Fibroblast of skin of left quadriceps (primary cell): ENCODE measurements at regions not wholly inside any gene's neighbourhood (a gene's known extent, or its start where the extent isn't known, plus 50 kb on each side); places are given as distances from the start of the nearest gene placed in this dataset.

ENCODE experiments used
- DNase-seq, 2 experiments: peaks; one replicate each; pipeline ENCODE4 v3.0.0-alpha.2; 2013; ENCODE audit warnings: low read depth in 2 of 2

- no peak for DNase-seq
Measured at GRCh38 chr11:120032766-120033390, 105.0 kb downstream of the TRIM29 start.

GRCh38 chr11:120031612-120032600 is 106.0 kb downstream of the TRIM29 start:
- no peak for DNase-seq

GRCh38 chr11:120031156-120031555 is 106.8 kb downstream of the TRIM29 start:
- DNase-seq: no peak

GRCh38 chr11:120030411-120030810 is 107.5 kb downstream of the TRIM29 start:
- no peak for DNase-seq

- no peak for DNase-seq
Measured at GRCh38 chr11:120029321-120029720, 108.6 kb downstream of the TRIM29 start.

- DNase-seq: no peak
Measured at GRCh38 chr11:120028897-120029258, 109.0 kb downstream of the TRIM29 start.

- DNase-seq: no peak
Measured at GRCh38 chr11:120028181-120028896, 109.6 kb downstream of the TRIM29 start.

GRCh38 chr11:120027546-120028180 is 110.2 kb downstream of the TRIM29 start:
- no peak for DNase-seq

GRCh38 chr11:120025606-120026335 is 112.1 kb downstream of the TRIM29 start:
- DNase-seq: no peak

GRCh38 chr11:120024586-120024985 is 113.3 kb downstream of the TRIM29 start:
- no peak for DNase-seq

- no peak for DNase-seq
Measured at GRCh38 chr11:120024046-120024445, 113.9 kb downstream of the TRIM29 start.

- DNase-seq: no peak
Measured at GRCh38 chr11:120023551-120023950, 114.4 kb downstream of the TRIM29 start.

- no peak for DNase-seq
Measured at GRCh38 chr11:120023120-120023519, 114.8 kb downstream of the TRIM29 start.

GRCh38 chr11:120022617-120023016 is 115.3 kb downstream of the TRIM29 start:
- no peak for DNase-seq

GRCh38 chr11:120021978-120022377 is 115.9 kb downstream of the TRIM29 start:
- DNase-seq: no peak

GRCh38 chr11:120021391-120021953 is 116.4 kb downstream of the TRIM29 start:
- DNase-seq: no peak

- DNase-seq: no peak
Measured at GRCh38 chr11:120020981-120021380, 116.9 kb downstream of the TRIM29 start.

GRCh38 chr11:120020486-120020885 is 117.4 kb downstream of the TRIM29 start:
- no peak for DNase-seq

- no peak for DNase-seq
Measured at GRCh38 chr11:120019191-120019590, 118.7 kb downstream of the TRIM29 start.

- no peak for DNase-seq
Measured at GRCh38 chr11:120017582-120018150, 120.2 kb downstream of the TRIM29 start.
